BE2C (cell line): ENCODE measurements at regions not wholly inside any gene's neighbourhood (a gene's known extent, or its start where the extent isn't known, plus 50 kb on each side); places are given as distances from the start of the nearest gene placed in this dataset.

Source experiments
- DNase-seq: peaks from one replicate; pipeline ENCODE4 v3.0.0-alpha.2; 2020
- H3K27me3 ChIP-seq: fragments of 250-450 bp; sonication (Bioruptor Pico); 2 replicates; pipeline ENCODE4 v1.5.1; 2020; ENCODE audit warnings: mild to moderate bottlenecking
- H3K36me3 ChIP-seq: fragments of 250-450 bp; sonication (Bioruptor Pico); 2 replicates; pipeline ENCODE4 v1.5.1; 2020; ENCODE audit warnings: mild to moderate bottlenecking
- H3K4me1 ChIP-seq: fragments of 250-450 bp; sonication (Bioruptor Pico); 2 replicates; pipeline ENCODE4 v1.5.1; 2020
- H3K4me3 ChIP-seq: 2 replicates; pipeline ENCODE4 v1.5.1; 2011; ENCODE audit warnings: low read depth, low read length
- H3K9me3 ChIP-seq: fragments of 250-450 bp; sonication (Bioruptor Pico); 2 replicates; pipeline ENCODE4 v1.5.1; 2020
- CTCF ChIP-seq: IDR thresholded peaks from 2 replicates; pipeline ENCODE4 v1.5.1; 2012; ENCODE audit warnings: mild to moderate bottlenecking, low read depth, low read length

GRCh38 chr14:84234281-84234680 lies 1295.7 kb upstream of the FLRT2 start:
- no peak for DNase-seq
- H3K4me1 ChIP-seq = no peaks in the 10 kb centered on the region; the same call in 1 of the 2 replicates

GRCh38 chr14:84236290-84236689 lies 1293.7 kb upstream of the FLRT2 start:
- Histone ChIP-seq H3K36me3 (no peaks in the 10 kb centered on the region), H3K9me3 (no peaks in the 10 kb centered on the region; the same call in 1 of the 2 replicates), H3K4me3 (no peak overlapping the region), H3K27me3 (no peaks in the 10 kb centered on the region), H3K4me1 (no peaks in the 10 kb centered on the region; the same call in 1 of the 2 replicates)
- no peak for DNase-seq
- TF ChIP-seq CTCF = no peak

More at GRCh38 chr14:84234281-84234680, 1295.7 kb upstream of the FLRT2 start:
- H3K27me3 ChIP-seq = no peaks in the 10 kb centered on the region
- no peak overlapping the region for H3K4me3 ChIP-seq
- H3K9me3 ChIP-seq = no peaks in the 10 kb centered on the region; the same call in 1 of the 2 replicates
- TF ChIP-seq CTCF = no peak
- no peaks in the 10 kb centered on the region for H3K36me3 ChIP-seq

GRCh38 chr14:84237881-84238280 lies 1292.1 kb upstream of the FLRT2 start:
- TF ChIP-seq CTCF = no peak

GRCh38 chr14:84247693-84248092 lies 1282.3 kb upstream of the FLRT2 start:
- no peak for DNase-seq
- no peaks in the 10 kb centered on the region for H3K4me1 ChIP-seq
- no peaks in the 10 kb centered on the region for H3K36me3 ChIP-seq
- no peak for TF ChIP-seq CTCF
- no peaks in the 10 kb centered on the region for H3K9me3 ChIP-seq
- H3K4me3 ChIP-seq = no peak overlapping the region
- no peaks in the 10 kb centered on the region for H3K27me3 ChIP-seq

More at GRCh38 chr14:84237881-84238280, 1292.1 kb upstream of the FLRT2 start:
- no peak for DNase-seq
- Histone ChIP-seq H3K9me3 (no peaks in the 10 kb centered on the region), H3K36me3 (no peaks in the 10 kb centered on the region), H3K4me1 (no peaks in the 10 kb centered on the region), H3K27me3 (no peaks in the 10 kb centered on the region), H3K4me3 (no peak overlapping the region)

- H3K27me3 ChIP-seq = no peaks in the 10 kb centered on the region
- no peaks in the 10 kb centered on the region for H3K36me3 ChIP-seq
- peaks cover 4% of the 10 kb centered on the region; the same call in 1 of the 2 replicates for H3K4me1 ChIP-seq
- no peak overlapping the region for H3K4me3 ChIP-seq
- no peak for TF ChIP-seq CTCF
- no peak for DNase-seq
- H3K9me3 ChIP-seq = no peaks in the 10 kb centered on the region
These were observed 1279.1 kb upstream of the FLRT2 start for GRCh38 chr14:84250893-84251292.

- H3K4me3 ChIP-seq = no peak overlapping the region
- no peaks in the 10 kb centered on the region for H3K36me3 ChIP-seq
- H3K9me3 ChIP-seq = no peaks in the 10 kb centered on the region
- DNase-seq = no peak
- H3K27me3 ChIP-seq = no peaks in the 10 kb centered on the region
- no peak for TF ChIP-seq CTCF
- peaks cover 4% of the 10 kb centered on the region; the same call in 1 of the 2 replicates for H3K4me1 ChIP-seq
These were observed 1278.4 kb upstream of the FLRT2 start for GRCh38 chr14:84251411-84252115.
